ENCODE measurements at regions not wholly inside any gene's neighbourhood (a gene's known extent, or its start where the extent isn't known, plus 50 kb on each side); places are given as distances from the start of the nearest gene placed in this dataset.

GRCh38 chr7:54259185-54259584 lies 283.0 kb upstream of the VSTM2A start (continued):
- TF ChIP-seq ZNF512 (CRISPR knock-in tag; IDR thresholded peaks at IDR 0.05; ENCODE audit: borderline replicate concordance) (no peak), USF1 (CRISPR knock-in tag; IDR thresholded peaks at IDR 0.05) (no peak), ETV6 (CRISPR knock-in tag; IDR thresholded peaks at IDR 0.05) (no peak), OVOL2 (CRISPR knock-in tag; IDR thresholded peaks at IDR 0.05; ENCODE audit: borderline replicate concordance) (no peak)

- H3K4me1 Mint-ChIP-seq = no peaks in the 10 kb centered on the region
- no peak overlapping the region for H3K27ac Mint-ChIP-seq
- H3K27me3 Mint-ChIP-seq (ENCODE audit: low read depth) = no peaks in the 10 kb centered on the region
- CTCF ChIA-PET = no interaction called here
- POLR2A ChIA-PET = no interaction called here
- DNase-seq (ENCODE audit: low spot score) (no peak), ATAC-seq (no peak)
- H3K36me3 Mint-ChIP-seq = no peaks in the 10 kb centered on the region
- H3K4me3 Mint-ChIP-seq = no peak overlapping the region
- no peak for TF ChIP-seq ZNF317 (CRISPR knock-in tag; IDR thresholded peaks at IDR 0.05; ENCODE audit: borderline replicate concordance, low read depth)
- TF ChIP-seq TCF7 (CRISPR knock-in tag; IDR thresholded peaks at IDR 0.05; ENCODE audit: low read depth) = no peak
- no peak for TF ChIP-seq SMAD4 (CRISPR knock-in tag; IDR thresholded peaks at IDR 0.05)
- no peak for TF ChIP-seq CREM (CRISPR knock-in tag; IDR thresholded peaks at IDR 0.05)
- TF ChIP-seq IRF1 (CRISPR knock-in tag; IDR thresholded peaks at IDR 0.05) = no peak
- TF ChIP-seq ZBTB43 (CRISPR knock-in tag; IDR thresholded peaks at IDR 0.05) = no peak
- TF ChIP-seq NR2C2 (CRISPR knock-in tag; IDR thresholded peaks at IDR 0.05) = no peak
- no peak for TF ChIP-seq NR3C1 (CRISPR knock-in tag; conservative IDR thresholded peaks at IDR 0.05; ENCODE audit: low read depth)
- TF ChIP-seq ATF2 (CRISPR knock-in tag; IDR thresholded peaks at IDR 0.05; ENCODE audit: borderline replicate concordance, low read depth) = no peak
- TF ChIP-seq ESRRA (CRISPR knock-in tag; IDR thresholded peaks at IDR 0.05; ENCODE audit: borderline replicate concordance) = no peak
- no peak for TF ChIP-seq FOXP1 (CRISPR knock-in tag; IDR thresholded peaks at IDR 0.05; ENCODE audit: borderline replicate concordance)
- no peak for TF ChIP-seq ZNF416 (CRISPR knock-in tag; IDR thresholded peaks at IDR 0.05)
- TF ChIP-seq AFF4 (CRISPR knock-in tag; IDR thresholded peaks at IDR 0.05; ENCODE audit: borderline replicate concordance) = no peak
- TF ChIP-seq ELF4 (CRISPR knock-in tag; IDR thresholded peaks at IDR 0.05; ENCODE audit: low read depth) = no peak
- no peak for TF ChIP-seq GABPB1 (CRISPR knock-in tag; IDR thresholded peaks at IDR 0.05)
- no peak for TF ChIP-seq IRF2 (CRISPR knock-in tag; IDR thresholded peaks at IDR 0.05; ENCODE audit: borderline replicate concordance, low read depth)
- peaks cover 9% of the 10 kb centered on the region; the same call in 1 of the 2 replicates for H3K9me3 Mint-ChIP-seq
Measured at GRCh38 chr7:54260941-54261371, 281.2 kb upstream of the VSTM2A start.

Data from WTC11 (cell line).